SK-N-SH (cell line): ENCODE measurements at regions not wholly inside any gene's neighbourhood (a gene's known extent, or its start where the extent isn't known, plus 50 kb on each side); places are given as distances from the start of the nearest gene placed in this dataset.

ENCODE experiments used
- CTCF ChIA-PET: fragments of 300-600, 350-600 bp; formaldehyde crosslinking; extraction: SDS; loops from one replicate; lab custom pipeline; 2021; lab: Yijun Ruan, JAX
- POLR2A ChIA-PET: fragments of 350-600 bp; sonication (Branson Sonifier 250); formaldehyde crosslinking; extraction: SDS; loops from one replicate; lab custom pipeline; 2020; ENCODE audit warnings: antibody characterized with exemption, inconsistent platforms; lab: Yijun Ruan, JAX
- DNase-seq: peaks from one replicate; pipeline ENCODE4 v3.0.0; 2012
- H2AFZ ChIP-seq: fragments of 200-600 bp; sonication (generic); 2 replicates; pipeline ENCODE4 v1.8.1; 2016; ENCODE audit warnings: antibody characterized with exemption, mild to moderate bottlenecking, low read depth
- H3F3A ChIP-seq: fragments of 200-600 bp; sonication (generic); replicated peaks from 2 replicates; pipeline ENCODE3; 2016; ENCODE audit warnings: antibody characterized with exemption, mild to moderate bottlenecking; ENCODE audit not compliant: insufficient read depth
- H3K27ac ChIP-seq, 2 experiments: fragments of 200-500 bp in 1 of 2; fragments of 200-600 bp in 1 of 2; sonication (Bioruptor generic) in 1 of 2; sonication (generic), shearing (Covaris generic) in 1 of 2; 2 replicates each; pipeline versions ENCODE4 v1.5.1 to v1.6.1; 2014 to 2016; ENCODE audit warnings: low read depth in 2 of 2, inconsistent platforms in 1 of 2, low read length in 1 of 2, mild to moderate bottlenecking in 1 of 2, mixed read lengths in 1 of 2
- H3K27me3 ChIP-seq: fragments of 200-600 bp; sonication (generic), shearing (Covaris generic); 2 replicates; pipeline ENCODE4 v1.6.1; 2016; ENCODE audit warnings: mixed run types; ENCODE audit not compliant: insufficient read depth
- H3K36me3 ChIP-seq, 2 experiments: fragments of 200-500 bp in 1 of 2; fragments of 200-600 bp in 1 of 2; sonication (Bioruptor generic) in 1 of 2; sonication (generic) in 1 of 2; replicated peaks in 1 of 2; 2 replicates each; pipeline versions ENCODE3 to v1.5.1; 2014 to 2016; ENCODE audit warnings: low read length in 1 of 2, mild to moderate bottlenecking in 1 of 2; ENCODE audit not compliant: insufficient read depth in 2 of 2, control insufficient read depth in 1 of 2
- H3K4me1 ChIP-seq, 2 experiments: fragments of 200-500 bp in 1 of 2; fragments of 200-600 bp in 1 of 2; sonication (Bioruptor generic) in 1 of 2; sonication (generic), shearing (Covaris generic) in 1 of 2; 2 replicates each; pipeline versions ENCODE4 v1.5.1 to v1.6.1; 2014 to 2016; ENCODE audit warnings: low read depth in 1 of 2, low read length in 1 of 2, mixed run types in 1 of 2; ENCODE audit not compliant: insufficient read depth in 2 of 2, control insufficient read depth in 1 of 2
- H3K4me2 ChIP-seq: fragments of 200-600 bp; sonication (generic), shearing (Covaris generic); 2 replicates; pipeline ENCODE4 v1.6.1; 2017; ENCODE audit warnings: mixed run types
- H3K4me3 ChIP-seq, 2 experiments: fragments of 200-500 bp in 1 of 2; fragments of 200-600 bp in 1 of 2; sonication (Bioruptor generic) in 1 of 2; sonication (generic), shearing (Covaris generic) in 1 of 2; 2 replicates each; pipeline versions ENCODE4 v1.5.1 to v1.8.1; 2014 to 2016; ENCODE audit warnings: low read depth in 2 of 2, inconsistent platforms in 1 of 2, low read length in 1 of 2, mild to moderate bottlenecking in 1 of 2, mixed read lengths in 1 of 2, moderate library complexity in 1 of 2
- H3K79me2 ChIP-seq: fragments of 200-600 bp; sonication (generic); 2 replicates; pipeline ENCODE4 v1.8.1; 2017; ENCODE audit warnings: mild to moderate bottlenecking; ENCODE audit not compliant: insufficient read depth
- H3K9ac ChIP-seq: fragments of 200-600 bp; sonication (generic); 2 replicates; pipeline ENCODE4 v1.6.1; 2017; ENCODE audit warnings: mixed run types
- H3K9me2 ChIP-seq: fragments of 200-600 bp; sonication (generic); 2 replicates; pipeline ENCODE4 v1.6.1; 2017; ENCODE audit warnings: mixed run types
- H3K9me3 ChIP-seq: fragments of 200-600 bp; sonication (generic); 2 replicates; pipeline ENCODE4 v1.6.1; 2017; ENCODE audit warnings: mixed run types, mild to moderate bottlenecking, moderate library complexity
- H4K20me1 ChIP-seq: fragments of 200-600 bp; sonication (generic); 2 replicates; pipeline ENCODE4 v1.6.1; 2017; ENCODE audit warnings: mild to moderate bottlenecking, mixed run types; ENCODE audit not compliant: insufficient read depth
- CHD2 ChIP-seq: fragments of 150-350 bp; IDR thresholded peaks from 2 replicates; pipeline ENCODE4 v1.6.1; 2018; ENCODE audit warnings: low read length; ENCODE audit not compliant: partially characterized antibody
- CTCF ChIP-seq: fragments of 200-600 bp; sonication (generic); IDR thresholded peaks from 2 replicates; pipeline ENCODE4 v1.6.1; 2017; ENCODE audit warnings: antibody characterized with exemption, mild to moderate bottlenecking, moderate library complexity
- ELF1 ChIP-seq: IDR thresholded peaks from 2 replicates; pipeline ENCODE4 v1.4.0; 2012
- EP300 ChIP-seq, 2 experiments: IDR thresholded peaks; 2 replicates each; pipeline versions ENCODE4 v1.4.0 to v1.6.1; 2012; ENCODE audit warnings: borderline replicate concordance in 1 of 2, low read depth in 1 of 2, low read length in 1 of 2
- FOSL2 ChIP-seq: IDR thresholded peaks from 2 replicates; pipeline ENCODE4 v1.4.0; 2012; ENCODE audit warnings: low read depth, mild to moderate bottlenecking, moderate library complexity, borderline replicate concordance
- FOXM1 ChIP-seq: IDR thresholded peaks from 2 replicates; pipeline ENCODE4 v1.4.0; 2012; ENCODE audit warnings: low read depth, mild to moderate bottlenecking
- GATA2 ChIP-seq: sonication (generic); formaldehyde crosslinking; IDR thresholded peaks from 2 replicates; pipeline ENCODE4 v1.5.0; 2020; ENCODE audit warnings: mild to moderate bottlenecking, missing genetic modification reagents
- JUND ChIP-seq: IDR thresholded peaks from 2 replicates; pipeline ENCODE4 v1.4.0; 2012
- MAX ChIP-seq: IDR thresholded peaks from 2 replicates; pipeline ENCODE4 v1.4.0; 2012; ENCODE audit warnings: low read depth
- MEF2A ChIP-seq: IDR thresholded peaks from 2 replicates; pipeline ENCODE4 v1.4.0; 2012; ENCODE audit warnings: low read depth, borderline replicate concordance
- MXI1 ChIP-seq: IDR thresholded peaks from 2 replicates; pipeline ENCODE4 v1.6.1; 2012; ENCODE audit warnings: mild to moderate bottlenecking, low read depth, low read length, improper control_type of control experiment
- NFIC ChIP-seq: IDR thresholded peaks from 2 replicates; pipeline ENCODE4 v1.4.0; 2012; ENCODE audit warnings: borderline replicate concordance
- NRF1 ChIP-seq: IDR thresholded peaks from 2 replicates; pipeline ENCODE4 v1.6.1; 2012; ENCODE audit warnings: low read depth, mild to moderate bottlenecking, low read length
- RCOR1 ChIP-seq: fragments of 150-350 bp; IDR thresholded peaks from 2 replicates; pipeline ENCODE4 v1.6.1; 2017; ENCODE audit warnings: antibody characterized with exemption, low read length
- REST ChIP-seq: IDR thresholded peaks from 2 replicates; pipeline ENCODE4 v1.6.1; 2012; ENCODE audit warnings: mild to moderate bottlenecking, low read depth, low read length, moderate library complexity
- RFX5 ChIP-seq: IDR thresholded peaks from 2 replicates; pipeline ENCODE4 v1.6.1; 2012; ENCODE audit warnings: mild to moderate bottlenecking, improper control_type of control experiment, low read length
- SIN3A ChIP-seq: IDR thresholded peaks from 2 replicates; pipeline ENCODE4 v1.6.1; 2012; ENCODE audit warnings: low read depth, mild to moderate bottlenecking, low read length, moderate library complexity, borderline replicate concordance
- SMC3 ChIP-seq: IDR thresholded peaks from 2 replicates; pipeline ENCODE4 v1.6.1; 2012; ENCODE audit warnings: low read depth, low read length, improper control_type of control experiment
- TAF1 ChIP-seq: IDR thresholded peaks from 2 replicates; pipeline ENCODE4 v1.6.1; 2012; ENCODE audit warnings: low read depth, mild to moderate bottlenecking, low read length, moderate library complexity, borderline replicate concordance
- TCF12 ChIP-seq: IDR thresholded peaks from 2 replicates; pipeline ENCODE4 v1.4.0; 2012
- TEAD4 ChIP-seq: IDR thresholded peaks from 2 replicates; pipeline ENCODE4 v1.4.0; 2012; ENCODE audit warnings: mild to moderate bottlenecking, borderline replicate concordance; ENCODE audit not compliant: insufficient read depth
- YY1 ChIP-seq: IDR thresholded peaks from 2 replicates; pipeline ENCODE4 v1.4.0; 2012; ENCODE audit warnings: low read depth, mild to moderate bottlenecking
- ZBTB33 ChIP-seq: IDR thresholded peaks from 2 replicates; pipeline ENCODE4 v1.4.0; 2012; ENCODE audit warnings: low read depth, borderline replicate concordance
- WGBS: methylation state at CpG from one replicate; pipeline ENCODE4 v1.1.6; 2017; ENCODE audit warnings: low lambda C conversion rate; 5-methylcytosine and 5-hydroxymethylcytosine counted together

- ChIA-PET CTCF (no interaction called here), POLR2A (no interaction called here)
- Histone ChIP-seq H3K9me3 (no peaks in the 10 kb centered on the region), H3K4me2 (no peak overlapping the region), H3K27me3 (no peaks in the 10 kb centered on the region), H3K79me2 (no peaks in the 10 kb centered on the region), H3K27ac (no peak overlapping the region), H3K4me1 (no peaks in the 10 kb centered on the region), H2AFZ (no peak overlapping the region), H3F3A (no peaks in the 10 kb centered on the region), H4K20me1 (no peaks in the 10 kb centered on the region), H3K36me3 (no peaks in the 10 kb centered on the region), H3K4me3 (no peak overlapping the region), H3K9me2 (no peaks in the 10 kb centered on the region), H3K9ac (no peak overlapping the region)
- DNase-seq, result no peak
- 92% methylated on average over 1 of the region's 1 CpG for WGBS
- TF ChIP-seq CHD2 (no peak), EP300 (IDR thresholded peaks at IDR 0.05; ENCODE audit: borderline replicate concordance in 1 of 2, low read depth in 1 of 2, low read length in 1 of 2) (no peak), MAX (no peak), TAF1 (no peak), MEF2A (no peak), ELF1 (no peak), NRF1 (no peak), SIN3A (no peak), TCF12 (no peak), SMC3 (no peak), ZBTB33 (no peak), NFIC (no peak), JUND (no peak), CTCF (no peak), RCOR1 (no peak), YY1 (no peak), FOXM1 (no peak), FOSL2 (no peak)
Measured at GRCh38 chr5:174601946-174602345, 122.4 kb upstream of the MSX2 start.

- DNase-seq, result no peak
- TF ChIP-seq TAF1, result no peak
- TF ChIP-seq GATA2 (CRISPR knock-in tag), result no peak
- TF ChIP-seq TEAD4, result no peak
- no peak for TF ChIP-seq REST
- TF ChIP-seq FOXM1, result no peak
- TF ChIP-seq MXI1, result no peak
- TF ChIP-seq RFX5, result no peak
- TF ChIP-seq RCOR1, result no peak
Measured at GRCh38 chr5:174606153-174606552, 118.2 kb upstream of the MSX2 start.

More at GRCh38 chr5:174606153-174606552, 118.2 kb upstream of the MSX2 start:
- Histone ChIP-seq H3K79me2 (no peaks in the 10 kb centered on the region), H2AFZ (no peak overlapping the region), H3F3A (no peaks in the 10 kb centered on the region), H3K4me2 (no peak overlapping the region), H3K4me3 (no peak overlapping the region), H3K27ac (no peak overlapping the region), H3K9me3 (no peaks in the 10 kb centered on the region), H3K9ac (no peak overlapping the region), H3K27me3 (no peaks in the 10 kb centered on the region), H3K4me1 (peaks cover 0 to 9% of the 10 kb centered on the region in 2 experiments; a peak in 1 of 4 replicates), H4K20me1 (no peaks in the 10 kb centered on the region), H3K36me3 (no peaks in the 10 kb centered on the region), H3K9me2 (no peaks in the 10 kb centered on the region)
- ChIA-PET POLR2A (no interaction called here), CTCF (interaction anchor here (1.8 kb wide), 1 partner anchor 187 kb away, joined by 7 read pairs; no protein-coding TSS in a partner anchor)
- 84% methylated on average over 3 of the region's 3 CpGs for WGBS
